Testis (tissue), 2 donors: ENCODE measurements at regions not wholly inside any gene's neighbourhood (a gene's known extent, or its start where the extent isn't known, plus 50 kb on each side); places are given as distances from the start of the nearest gene placed in this dataset.

ENCODE experiments used
- POLR2A ChIP-seq: fragments of 450-650 bp; IDR thresholded peaks from one replicate; pipeline ENCODE4 v1.6.1; 2017; ENCODE audit warnings: antibody characterized with exemption, mild to moderate bottlenecking, moderate library complexity
- TF ChIP-seq, protein P1 (sequence below), 3 experiments: fragments of 450-650 bp in 2 of 3; fragments of 200-600 bp in 1 of 3; sonication (generic) in 1 of 3; IDR thresholded peaks; one replicate each; pipeline ENCODE4 v1.5.1; 2016 to 2019; ENCODE audit warnings: antibody characterized with exemption in 3 of 3, mild to moderate bottlenecking in 2 of 3, moderate library complexity in 1 of 3

DNA sequence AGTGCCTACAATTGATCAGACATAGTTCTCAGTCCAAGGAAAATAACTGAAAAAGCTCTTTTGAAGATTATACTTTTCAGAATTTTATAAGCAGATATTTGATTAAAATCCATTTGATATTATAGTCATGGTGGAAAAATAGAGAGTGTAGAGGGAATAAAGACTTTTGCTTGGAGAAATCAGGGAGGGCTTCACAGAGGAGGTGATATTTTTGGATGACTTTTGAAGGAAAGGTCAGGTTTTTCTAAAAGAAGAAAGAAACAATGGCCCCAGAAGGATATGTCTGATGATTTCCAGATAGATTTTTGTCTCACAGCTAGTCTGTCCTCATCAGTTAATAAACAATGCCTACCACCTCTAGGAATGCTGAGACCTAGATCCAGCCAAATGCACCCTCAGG lies 806.3 kb upstream of the CELF2 start:
- TF ChIP-seq POLR2A = no peak
- TF ChIP-seq, protein P1, sequence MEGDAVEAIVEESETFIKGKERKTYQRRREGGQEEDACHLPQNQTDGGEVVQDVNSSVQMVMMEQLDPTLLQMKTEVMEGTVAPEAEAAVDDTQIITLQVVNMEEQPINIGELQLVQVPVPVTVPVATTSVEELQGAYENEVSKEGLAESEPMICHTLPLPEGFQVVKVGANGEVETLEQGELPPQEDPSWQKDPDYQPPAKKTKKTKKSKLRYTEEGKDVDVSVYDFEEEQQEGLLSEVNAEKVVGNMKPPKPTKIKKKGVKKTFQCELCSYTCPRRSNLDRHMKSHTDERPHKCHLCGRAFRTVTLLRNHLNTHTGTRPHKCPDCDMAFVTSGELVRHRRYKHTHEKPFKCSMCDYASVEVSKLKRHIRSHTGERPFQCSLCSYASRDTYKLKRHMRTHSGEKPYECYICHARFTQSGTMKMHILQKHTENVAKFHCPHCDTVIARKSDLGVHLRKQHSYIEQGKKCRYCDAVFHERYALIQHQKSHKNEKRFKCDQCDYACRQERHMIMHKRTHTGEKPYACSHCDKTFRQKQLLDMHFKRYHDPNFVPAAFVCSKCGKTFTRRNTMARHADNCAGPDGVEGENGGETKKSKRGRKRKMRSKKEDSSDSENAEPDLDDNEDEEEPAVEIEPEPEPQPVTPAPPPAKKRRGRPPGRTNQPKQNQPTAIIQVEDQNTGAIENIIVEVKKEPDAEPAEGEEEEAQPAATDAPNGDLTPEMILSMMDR (IDR thresholded peaks at IDR 0.05) = no peak
